Astrocyte of the cerebellum (primary cell): ENCODE measurements at regions not wholly inside any gene's neighbourhood (a gene's known extent, or its start where the extent isn't known, plus 50 kb on each side); places are given as distances from the start of the nearest gene placed in this dataset.
A peak's percentile ranks its signal among the peaks of the same experiment; 100 is the strongest.

Source experiments
- DNase-seq: peaks from one replicate; pipeline ENCODE4 v3.0.0-alpha.2; 2011; ENCODE audit warnings: low read depth
- H3K4me3 ChIP-seq: 2 replicates; pipeline ENCODE4 v1.5.1; 2011; ENCODE audit warnings: mild to moderate bottlenecking, low read depth, low read length, moderate library complexity
- in situ Hi-C: cut with HindIII; loops from 2 replicates; pipeline ENCODE4 v1.10.0; 2017; ENCODE audit warnings: low sequenced_read_pairs
- TF ChIP-seq, protein P1 (sequence below): IDR thresholded peaks from 2 replicates; pipeline ENCODE4 v1.5.1; 2012; ENCODE audit warnings: low read length, low read depth, moderate library complexity, mild to moderate bottlenecking; ENCODE audit errors: missing control alignments

DNA sequence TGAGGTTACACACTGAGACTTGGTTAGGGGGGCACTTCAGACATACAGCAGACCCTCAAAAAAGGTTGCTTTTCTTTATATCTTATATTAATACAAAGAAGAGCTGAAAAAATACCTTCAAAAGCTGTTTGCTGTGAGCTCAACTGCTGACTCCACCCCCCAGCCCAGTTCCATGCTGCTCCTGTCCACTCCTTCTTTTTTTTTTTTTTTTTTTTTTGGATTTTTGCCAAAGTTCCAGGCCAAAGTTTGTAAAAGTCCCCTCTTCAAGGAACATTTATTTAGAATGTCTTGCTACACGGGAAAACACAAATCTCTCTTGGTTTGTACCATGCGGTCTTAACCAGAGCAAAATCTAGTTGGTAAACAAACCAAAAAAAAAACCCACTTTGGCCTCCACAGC, 85.3 kb upstream of the AKAP12 start:
- H3K4me3 ChIP-seq, result no peak overlapping the region
- TF ChIP-seq, protein P1, sequence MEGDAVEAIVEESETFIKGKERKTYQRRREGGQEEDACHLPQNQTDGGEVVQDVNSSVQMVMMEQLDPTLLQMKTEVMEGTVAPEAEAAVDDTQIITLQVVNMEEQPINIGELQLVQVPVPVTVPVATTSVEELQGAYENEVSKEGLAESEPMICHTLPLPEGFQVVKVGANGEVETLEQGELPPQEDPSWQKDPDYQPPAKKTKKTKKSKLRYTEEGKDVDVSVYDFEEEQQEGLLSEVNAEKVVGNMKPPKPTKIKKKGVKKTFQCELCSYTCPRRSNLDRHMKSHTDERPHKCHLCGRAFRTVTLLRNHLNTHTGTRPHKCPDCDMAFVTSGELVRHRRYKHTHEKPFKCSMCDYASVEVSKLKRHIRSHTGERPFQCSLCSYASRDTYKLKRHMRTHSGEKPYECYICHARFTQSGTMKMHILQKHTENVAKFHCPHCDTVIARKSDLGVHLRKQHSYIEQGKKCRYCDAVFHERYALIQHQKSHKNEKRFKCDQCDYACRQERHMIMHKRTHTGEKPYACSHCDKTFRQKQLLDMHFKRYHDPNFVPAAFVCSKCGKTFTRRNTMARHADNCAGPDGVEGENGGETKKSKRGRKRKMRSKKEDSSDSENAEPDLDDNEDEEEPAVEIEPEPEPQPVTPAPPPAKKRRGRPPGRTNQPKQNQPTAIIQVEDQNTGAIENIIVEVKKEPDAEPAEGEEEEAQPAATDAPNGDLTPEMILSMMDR, result no peak
- no peak for DNase-seq
- in situ Hi-C loops, result no loop called here

DNA sequence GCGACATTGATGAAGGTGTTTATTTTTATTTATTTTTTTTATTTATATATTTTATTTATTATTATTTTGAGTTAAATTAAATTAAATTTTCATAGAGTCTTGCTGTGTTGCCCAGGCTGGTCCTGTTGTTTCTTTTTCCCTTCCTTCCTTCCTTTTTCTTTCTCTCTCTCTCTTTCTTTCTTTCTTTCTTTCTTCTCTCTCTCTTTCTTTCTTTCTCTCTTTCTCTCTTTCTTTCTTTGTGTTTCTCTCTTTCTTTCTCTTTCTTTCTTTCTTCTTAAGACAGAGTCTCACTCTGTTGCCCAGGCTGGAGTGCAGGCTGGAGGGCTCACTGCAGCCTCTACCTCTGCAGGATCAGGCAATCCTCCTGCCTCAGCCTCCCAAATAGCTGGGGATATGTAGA, 84.7 kb upstream of the AKAP12 start:
- in situ Hi-C loops, result loop anchor here (5.0 kb wide), 1 partner anchor 43 kb away; no protein-coding TSS in a partner anchor
- DNase-seq, result no peak
- TF ChIP-seq, protein P1, result no peak

DNA sequence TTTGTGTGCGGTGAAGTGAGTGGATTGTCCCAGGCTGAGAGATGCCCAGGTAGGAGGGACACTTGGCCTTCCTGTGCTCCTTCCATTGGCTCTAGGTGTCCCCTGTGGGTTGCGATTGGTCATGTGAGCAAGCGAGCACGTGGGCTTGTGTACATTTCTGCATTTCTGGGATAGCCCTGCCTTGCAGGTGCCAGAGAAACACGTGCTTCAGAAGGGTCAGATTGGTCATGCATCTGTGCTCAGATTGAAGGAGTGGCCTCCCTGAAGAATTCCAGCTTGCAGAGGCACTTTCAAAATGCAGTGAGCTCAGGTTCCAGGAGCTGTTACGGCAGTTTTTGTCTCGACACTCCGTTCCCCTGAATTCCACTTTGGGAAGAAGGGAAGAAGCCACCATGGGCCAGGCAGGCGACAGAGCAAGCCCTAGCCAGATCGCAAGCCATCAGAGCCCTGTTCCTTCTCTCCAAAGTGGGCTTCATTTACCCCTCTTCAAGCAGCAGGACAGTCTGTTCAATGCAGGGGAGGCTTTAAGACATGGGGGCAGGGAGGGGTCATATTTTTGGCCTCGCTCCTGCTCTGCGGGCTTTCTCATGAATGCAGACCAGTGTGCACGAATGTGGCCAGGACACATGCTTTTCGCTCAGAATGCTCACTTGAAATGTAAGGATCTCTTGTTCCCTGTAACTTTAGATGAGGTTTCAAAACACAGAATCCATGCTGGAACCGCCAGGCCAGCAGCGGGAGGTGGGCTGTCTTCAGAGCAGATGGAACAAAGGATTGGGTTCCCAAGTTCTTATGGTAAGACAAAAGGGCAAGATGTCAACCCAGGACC, 78.6 kb upstream of the AKAP12 start:
- H3K4me3 ChIP-seq, result no peak overlapping the region
- TF ChIP-seq, protein P1, result no peak
- in situ Hi-C loops, result no loop called here
- peak; percentile 29 for DNase-seq

More for the DNA sequence above, 84.7 kb upstream of the AKAP12 start:
- no peak overlapping the region for H3K4me3 ChIP-seq

DNA sequence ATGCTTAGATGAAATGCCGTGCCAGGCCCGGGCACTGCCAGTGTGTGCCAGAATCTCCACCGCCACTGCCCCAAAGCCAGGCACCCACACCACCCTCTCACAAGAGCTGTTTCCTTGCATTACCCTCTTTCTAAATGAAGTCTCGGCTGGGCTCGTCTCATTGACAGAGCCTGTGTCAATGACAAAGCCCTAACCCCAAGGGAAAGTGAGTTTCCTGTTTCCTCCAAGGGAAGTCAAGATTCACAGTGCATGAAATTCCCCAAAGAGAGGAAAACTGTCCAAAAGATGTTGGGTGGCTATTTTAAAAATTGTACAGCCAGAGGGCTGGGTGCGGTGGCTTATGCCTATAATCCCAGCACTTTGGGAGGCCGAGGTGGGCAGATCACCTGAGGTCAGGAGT, 75.4 kb upstream of the AKAP12 start:
- in situ Hi-C loops, result no loop called here
- no peak for DNase-seq
- TF ChIP-seq, protein P1, result no peak
- H3K4me3 ChIP-seq, result no peak overlapping the region

DNA sequence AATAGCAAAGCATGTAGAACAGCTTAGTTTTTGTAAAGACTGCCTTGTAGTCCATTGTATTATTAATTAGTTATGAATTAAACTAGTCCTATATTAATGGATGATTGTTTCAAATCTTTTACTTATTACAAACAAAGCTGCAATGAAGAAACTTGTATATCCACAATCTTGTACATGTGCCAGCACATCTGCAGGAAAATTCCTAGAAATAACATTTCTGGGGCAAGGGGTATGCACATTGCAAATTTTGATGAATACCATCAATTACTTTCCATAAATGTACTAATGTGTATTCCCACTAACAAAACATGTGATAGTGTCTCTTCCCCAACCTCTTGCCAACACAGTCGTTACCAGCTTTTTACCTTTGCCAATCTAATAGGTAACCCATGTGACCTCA, 73.6 kb upstream of the AKAP12 start:
- TF ChIP-seq, protein P1, result no peak
- H3K4me3 ChIP-seq, result no peak overlapping the region
- no peak for DNase-seq
- in situ Hi-C loops, result no loop called here

DNA sequence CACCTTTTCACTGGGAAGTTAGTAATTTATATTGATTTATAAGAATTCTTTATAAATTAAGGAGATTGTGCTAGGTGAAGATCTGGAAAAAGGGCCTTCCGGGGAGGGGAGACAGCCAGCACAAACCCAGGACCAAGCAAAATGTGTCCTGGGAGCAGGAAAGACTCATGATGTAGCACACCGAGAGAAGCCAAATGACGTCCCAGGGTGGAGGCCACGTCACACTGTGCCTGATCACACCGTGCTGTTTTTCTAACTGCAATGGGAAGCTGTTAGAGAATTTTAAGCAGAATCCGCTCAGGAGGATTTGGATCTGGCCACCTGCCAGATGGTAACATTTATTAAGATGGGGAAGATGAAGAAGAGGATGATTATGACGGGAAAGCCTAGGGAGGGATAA, 72.7 kb upstream of the AKAP12 start:
- H3K4me3 ChIP-seq, result no peak overlapping the region
- DNase-seq, result no peak
- TF ChIP-seq, protein P1, result no peak
- in situ Hi-C loops, result no loop called here
